ENCODE measurements at regions not wholly inside any gene's neighbourhood (a gene's known extent, or its start where the extent isn't known, plus 50 kb on each side); places are given as distances from the start of the nearest gene placed in this dataset.

- ChIA-PET POLR2A (no interaction called here), SMC1A (ENCODE audit: uncharacterized antibody, unreplicated experiment) (no interaction called here), CTCF (no interaction called here), RAD21 (ENCODE audit: unreplicated experiment) (no interaction called here)
- Histone ChIP-seq H3K4me1 (ENCODE audit: control insufficient read depth, insufficient read depth, low read length) (no peaks in the 10 kb centered on the region), H3K9me3 (replicated peaks; ENCODE audit: control insufficient read depth, insufficient read depth, low read length) (no peaks in the 10 kb centered on the region), H3K36me3 (ENCODE audit: control insufficient read depth in 2 of 2, insufficient read depth in 2 of 2, low read length in 1 of 2) (no peaks in the 10 kb centered on the region), H3K27me3 (replicated peaks in 1 of 2; ENCODE audit: control insufficient read depth in 2 of 2, insufficient read depth in 2 of 2, low read length in 1 of 2) (peaks cover 0 to 4% of the 10 kb centered on the region in 2 experiments; a peak in 2 of 4 replicates), H3K27ac (ENCODE audit: control insufficient read depth, insufficient read depth) (no peak overlapping the region), H3K4me2 (ENCODE audit: control insufficient read depth, insufficient read depth) (no peak overlapping the region), H2AFZ (ENCODE audit: control insufficient read depth, low read depth, low read length) (no peak overlapping the region), H3K79me2 (ENCODE audit: control insufficient read depth, insufficient read depth, low read length) (no peaks in the 10 kb centered on the region), H4K20me1 (ENCODE audit: control insufficient read depth, insufficient read depth) (no peaks in the 10 kb centered on the region), H3K4me3 (no peak overlapping the region), H3K9ac (ENCODE audit: control insufficient read depth, insufficient read depth, low read length) (no peak overlapping the region)
- ATAC-seq (no peak), FAIRE-seq (no peak), DNase-seq (ENCODE audit: low read depth, low spot score) (no peak)
- intact Hi-C loops (cut with micrococcal nuclease; ENCODE audit: unreplicated experiment) (loop anchor here (10.0 kb wide), 1 partner anchor 55 kb away; no protein-coding TSS in a partner anchor), in situ Hi-C loops (cut with MboI) (no loop called here)
- BruUV-seq (replicated peaks), result no TSS peak
- WGBS (ENCODE audit: insufficient coverage, insufficient replicate concordance, low lambda C conversion rate, missing lambda C conversion rate), result 41% methylated on average over 6 of the region's 6 CpGs
- TF ChIP-seq RAD21 (IDR thresholded peaks at IDR 0.05; ENCODE audit: insufficient read depth, low read depth, low read length) (no peak), MEF2B (IDR thresholded peaks at IDR 0.05; ENCODE audit: partially characterized antibody, poor library complexity, severe bottlenecking) (no peak), RFX5 (IDR thresholded peaks at IDR 0.05; ENCODE audit: low read depth, low read length) (no peak), ZNF592 (IDR thresholded peaks at IDR 0.05) (no peak), ATF3 (IDR thresholded peaks at IDR 0.05; ENCODE audit: borderline replicate concordance, extremely low read depth, low read depth, low read length) (no peak), ZNF24 (IDR thresholded peaks at IDR 0.05) (no peak), DPF2 (IDR thresholded peaks at IDR 0.05) (no peak), CBX5 (IDR thresholded peaks at IDR 0.05; ENCODE audit: low read depth) (no peak), SMAD5 (IDR thresholded peaks at IDR 0.05; ENCODE audit: low read depth) (no peak), EGR1 (IDR thresholded peaks at IDR 0.05; ENCODE audit: borderline replicate concordance in 1 of 2, low read depth in 2 of 2, low read length in 2 of 2) (no peak), E2F4 (IDR thresholded peaks at IDR 0.05; ENCODE audit: low read depth, low read length) (no peak), STAT1 (conservative IDR thresholded peaks at IDR 0.05) (no peak), FOS (IDR thresholded peaks at IDR 0.05; ENCODE audit: borderline replicate concordance, extremely low read depth, insufficient read length) (no peak), ZBED1 (IDR thresholded peaks at IDR 0.05; ENCODE audit: borderline replicate concordance) (no peak), POLR2AphosphoS2 (IDR thresholded peaks at IDR 0.05; ENCODE audit: low read depth, low read length) (no peak), TCF12 (IDR thresholded peaks at IDR 0.05; ENCODE audit: low read depth, low read length) (no peak), NBN (IDR thresholded peaks at IDR 0.05) (no peak)
Observed at GRCh38 chr9:679462-679861, 162.0 kb upstream of the DMRT1 start.

All from GM12878 (cell line).